ENCODE measurements at regions not wholly inside any gene's neighbourhood (a gene's known extent, or its start where the extent isn't known, plus 50 kb on each side); places are given as distances from the start of the nearest gene placed in this dataset.
"Not testable (repeated sequence)": the region's sequence is repeated elsewhere in the genome, so short reads cannot be mapped to it uniquely, and the experiment has no call there.

GRCh38 chr21:36260030-36260787 lies 59.8 kb upstream of the MORC3 start:
- Mint-ChIP-seq H3K9me3 (ENCODE audit: low read depth) (no peaks in the 10 kb centered on the region), H3K4me3 (peak overlapping the region; percentile 82), H3K27ac (peak overlapping the region; percentile 92), H3K4me1 (ENCODE audit: low read depth) (peaks cover 13% of the 10 kb centered on the region), H3K36me3 (peaks cover 16% of the 10 kb centered on the region), H3K27me3 (no peaks in the 10 kb centered on the region)

DNA sequence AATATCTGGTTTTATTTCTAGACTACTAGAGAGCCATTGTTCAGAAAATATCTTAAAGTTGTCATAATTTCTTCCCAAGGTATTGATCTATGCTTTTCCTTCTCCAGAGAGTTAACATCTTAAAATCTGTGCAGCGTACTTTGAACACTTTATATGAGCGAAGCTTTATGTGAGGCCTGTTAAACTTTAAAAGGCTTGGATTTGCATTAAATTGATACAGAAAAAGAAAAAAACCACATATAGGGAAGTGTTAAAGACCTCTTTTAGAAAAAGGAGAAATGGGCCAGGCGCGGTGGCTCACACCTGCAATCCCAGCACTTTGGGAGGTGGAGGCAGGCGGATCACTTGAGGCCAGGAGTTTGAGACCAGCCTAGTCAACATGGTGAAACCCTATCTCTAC lies 59.2 kb upstream of the MORC3 start:
- Mint-ChIP-seq H3K4me3 (peak overlapping the region; percentile 82), H3K27me3 (no peaks in the 10 kb centered on the region), H3K27ac (peak overlapping the region; percentile 92), H3K9me3 (ENCODE audit: low read depth) (no peaks in the 10 kb centered on the region), H3K4me1 (ENCODE audit: low read depth) (peaks cover 13% of the 10 kb centered on the region), H3K36me3 (peaks cover 19% of the 10 kb centered on the region)

- no peaks in the 10 kb centered on the region for H3K27me3 Mint-ChIP-seq
- H3K9me3 Mint-ChIP-seq (ENCODE audit: low read depth) = no peaks in the 10 kb centered on the region
- peaks cover 18% of the 10 kb centered on the region for H3K36me3 Mint-ChIP-seq
- H3K27ac Mint-ChIP-seq = no peak overlapping the region
- H3K4me1 Mint-ChIP-seq (ENCODE audit: low read depth) = peaks cover 13% of the 10 kb centered on the region
- no peak overlapping the region for H3K4me3 Mint-ChIP-seq
Measured at GRCh38 chr21:36261459-36261858, 58.5 kb upstream of the MORC3 start.

DNA sequence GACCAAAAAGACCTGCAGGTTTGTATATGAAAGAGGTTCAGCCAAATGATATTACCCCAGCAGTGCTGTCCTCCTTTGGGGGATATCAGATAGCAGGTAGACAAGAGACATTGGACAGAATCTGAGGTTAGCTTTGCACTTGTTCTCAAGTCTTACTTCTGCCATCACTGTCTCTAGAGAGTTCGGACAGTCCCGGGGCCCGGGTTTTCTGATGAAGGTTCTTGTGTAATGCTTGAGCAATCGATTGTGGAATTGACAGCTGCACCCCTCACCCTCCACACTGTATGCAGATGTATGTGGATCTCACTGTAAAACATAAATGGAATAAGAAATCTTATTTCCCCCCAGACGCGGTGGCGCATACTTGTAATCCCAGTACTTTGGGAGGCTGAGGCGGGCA lies 56.2 kb upstream of the MORC3 start:
- Mint-ChIP-seq H3K9me3 (ENCODE audit: low read depth) (no peaks in the 10 kb centered on the region), H3K36me3 (peaks cover 19% of the 10 kb centered on the region), H3K4me3 (no peak overlapping the region), H3K4me1 (ENCODE audit: low read depth) (peaks cover 13% of the 10 kb centered on the region), H3K27me3 (no peaks in the 10 kb centered on the region), H3K27ac (no peak overlapping the region)

DNA sequence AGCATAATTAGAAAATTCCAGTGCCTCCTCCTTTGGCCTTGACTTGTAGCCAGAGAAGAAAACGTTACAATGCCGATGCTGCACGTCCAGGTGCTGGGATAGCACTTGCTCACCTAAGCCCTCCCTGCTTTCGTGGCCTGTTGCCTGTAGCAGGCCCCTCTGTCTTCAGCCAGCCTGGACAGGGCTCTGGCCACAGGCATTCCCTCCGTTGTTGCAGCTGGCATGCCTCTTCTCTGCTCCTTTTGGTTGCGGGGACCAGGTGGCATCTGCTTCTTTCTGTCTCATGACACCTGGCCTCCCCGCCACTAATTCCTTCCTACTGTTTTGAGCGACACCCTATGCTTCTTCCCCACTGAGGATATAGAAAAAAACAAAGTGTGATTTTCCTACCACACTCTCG lies 54.6 kb upstream of the MORC3 start:
- H3K27me3 Mint-ChIP-seq = no peaks in the 10 kb centered on the region
- peaks cover 19% of the 10 kb centered on the region for H3K36me3 Mint-ChIP-seq
- H3K27ac Mint-ChIP-seq = no peak overlapping the region
- H3K4me1 Mint-ChIP-seq (ENCODE audit: low read depth) = peaks cover 4% of the 10 kb centered on the region
- no peaks in the 10 kb centered on the region for H3K9me3 Mint-ChIP-seq (ENCODE audit: low read depth)
- H3K4me3 Mint-ChIP-seq = no peak overlapping the region

DNA sequence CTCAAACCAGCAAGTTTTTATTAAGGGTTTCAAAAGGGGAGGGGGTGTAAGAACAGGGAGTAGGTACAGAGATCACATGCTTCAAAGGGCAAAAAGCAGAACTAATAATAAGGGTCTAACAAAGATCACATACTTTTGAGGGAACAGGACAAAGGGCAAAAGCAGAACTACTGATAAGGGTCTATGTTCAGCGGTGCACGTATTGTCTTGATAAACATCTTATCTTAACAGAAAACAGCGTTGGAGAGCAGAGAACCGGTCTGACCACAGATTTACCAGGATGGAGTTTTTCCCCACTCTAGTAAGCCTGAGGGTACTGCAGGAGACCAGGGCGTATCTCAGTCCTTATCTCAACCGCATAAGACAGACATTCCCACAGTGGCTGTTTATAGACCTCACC lies 52.2 kb upstream of the MORC3 start:
- not testable (repeated sequence) for H3K4me3 Mint-ChIP-seq; H3K4me1 Mint-ChIP-seq (ENCODE audit: low read depth); H3K9me3 Mint-ChIP-seq (ENCODE audit: low read depth); H3K27me3 Mint-ChIP-seq; H3K27ac Mint-ChIP-seq
- peaks cover 21% of the 10 kb centered on the region for H3K36me3 Mint-ChIP-seq

- H3K9me3 Mint-ChIP-seq (ENCODE audit: low read depth); H3K27me3 Mint-ChIP-seq; H3K27ac Mint-ChIP-seq; H3K4me1 Mint-ChIP-seq (ENCODE audit: low read depth); H3K4me3 Mint-ChIP-seq: not testable (repeated sequence)
- H3K36me3 Mint-ChIP-seq = peaks cover 21% of the 10 kb centered on the region
Measured at GRCh38 chr21:36268264-36268663, 51.7 kb upstream of the MORC3 start.
